ENCODE measurements at regions not wholly inside any gene's neighbourhood (a gene's known extent, or its start where the extent isn't known, plus 50 kb on each side); places are given as distances from the start of the nearest gene placed in this dataset.
"Not testable (repeated sequence)": the region's sequence is repeated elsewhere in the genome, so short reads cannot be mapped to it uniquely, and the experiment has no call there.

DNA sequence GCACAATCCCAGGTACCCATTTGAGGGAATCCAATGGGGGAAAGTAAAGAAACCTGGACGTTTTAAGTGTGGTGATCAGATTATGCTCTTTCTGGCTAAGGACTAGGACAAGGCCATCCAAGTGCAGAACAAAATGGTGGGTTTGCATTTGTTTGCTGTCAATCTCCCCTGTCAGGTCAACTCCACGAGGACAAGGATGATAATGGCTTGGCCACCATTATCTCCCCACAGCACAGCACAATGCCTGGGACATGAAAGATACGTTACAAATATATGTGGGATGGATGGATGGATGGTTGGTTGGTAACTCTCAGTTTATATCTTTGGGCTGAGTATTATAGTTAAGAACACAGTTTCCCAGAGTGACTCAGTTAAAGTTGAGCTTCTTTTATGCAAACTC, 526.9 kb downstream of the NPIPA7 start:
- intact Hi-C loops (cut with DNase I, micrococcal nuclease): no loop called here
- no peak for ATAC-seq
- no peak for DNase-seq

DNA sequence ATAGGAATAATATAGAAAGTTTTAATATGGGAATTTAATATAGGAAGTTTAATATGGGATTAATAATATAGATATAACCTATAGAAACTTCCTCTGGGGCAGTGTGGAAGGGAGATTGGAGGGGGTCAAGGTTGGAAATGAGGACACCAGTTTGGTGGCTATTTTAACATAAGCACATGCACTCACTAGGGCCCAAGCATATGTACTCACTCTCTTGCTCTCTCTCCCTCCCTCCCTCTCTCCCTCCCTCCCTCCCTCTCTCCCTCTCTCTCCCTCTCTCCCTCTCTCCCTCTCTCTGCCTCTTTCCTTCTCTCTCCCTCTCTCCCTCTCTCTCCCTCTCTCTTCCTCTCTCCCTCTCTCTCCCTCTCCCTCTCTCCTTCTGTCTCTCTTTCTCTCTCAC, 528.1 kb downstream of the NPIPA7 start:
- ATAC-seq (no peak), DNase-seq (no peak)
- intact Hi-C loops (cut with DNase I, micrococcal nuclease): no loop called here

DNA sequence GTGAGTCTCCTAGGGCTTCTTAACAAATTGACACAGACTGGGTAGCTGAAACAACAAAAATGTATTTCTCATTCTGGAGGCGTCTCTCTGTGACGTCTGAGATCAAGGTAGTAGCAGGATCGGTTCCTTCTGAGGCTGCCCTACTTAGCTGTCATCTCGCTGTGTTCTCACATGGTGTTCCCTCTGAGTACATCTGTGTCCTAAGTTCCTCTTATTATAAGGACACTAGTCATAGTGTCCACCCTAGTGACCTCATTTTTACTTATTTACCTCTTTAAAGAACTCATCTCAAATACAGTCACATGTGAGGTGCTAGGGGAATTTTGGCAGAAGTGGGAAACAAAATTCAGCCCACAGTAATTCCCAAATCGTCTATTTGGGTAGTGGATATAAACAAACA, 529.1 kb downstream of the NPIPA7 start:
- ATAC-seq (no peak), DNase-seq (no peak)
- intact Hi-C loops (cut with DNase I, micrococcal nuclease): no loop called here

DNA sequence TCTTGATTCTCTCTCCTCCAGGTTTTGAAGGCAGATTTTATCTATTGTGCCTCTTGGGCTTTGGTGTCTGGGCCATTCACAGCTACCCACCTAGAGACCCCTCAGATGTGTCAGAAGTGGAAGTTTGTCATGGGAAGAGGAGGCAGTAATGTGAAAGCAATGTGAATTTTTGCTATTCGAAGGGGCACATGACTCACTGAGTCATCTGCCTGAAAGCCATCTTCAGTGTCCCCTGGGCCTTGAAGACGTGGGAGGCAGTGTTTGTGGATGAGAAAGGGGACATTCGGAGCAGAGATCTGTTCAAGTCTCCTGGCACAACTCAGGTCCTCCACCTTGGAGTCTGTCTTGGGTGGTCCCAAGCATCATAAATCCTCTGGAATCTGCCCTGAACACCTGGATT, 530.2 kb downstream of the NPIPA7 start:
- intact Hi-C loops (cut with DNase I, micrococcal nuclease): no loop called here
- ATAC-seq (no peak), DNase-seq (no peak)

DNA sequence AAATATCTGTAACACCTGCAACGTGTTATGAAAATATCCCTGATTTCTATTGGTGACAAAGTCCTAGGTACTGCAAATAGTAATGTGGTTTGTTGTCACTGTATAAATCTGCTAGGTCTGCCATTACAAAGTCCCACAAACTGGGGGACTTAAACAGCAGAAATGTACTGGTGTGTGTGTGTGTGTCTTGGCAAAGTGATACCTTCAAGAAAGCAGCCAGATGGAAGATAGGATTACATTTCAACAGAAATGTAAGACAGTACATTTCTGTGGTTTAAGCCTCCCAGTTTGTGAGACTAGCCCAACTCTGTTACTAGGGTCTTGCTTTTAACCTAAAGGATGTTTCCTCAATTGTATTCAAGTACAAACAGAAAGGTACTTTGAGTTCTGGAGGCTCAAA, 531.7 kb downstream of the NPIPA7 start:
- ATAC-seq (no peak), DNase-seq (no peak)
- intact Hi-C loops (cut with DNase I, micrococcal nuclease): no loop called here

DNA sequence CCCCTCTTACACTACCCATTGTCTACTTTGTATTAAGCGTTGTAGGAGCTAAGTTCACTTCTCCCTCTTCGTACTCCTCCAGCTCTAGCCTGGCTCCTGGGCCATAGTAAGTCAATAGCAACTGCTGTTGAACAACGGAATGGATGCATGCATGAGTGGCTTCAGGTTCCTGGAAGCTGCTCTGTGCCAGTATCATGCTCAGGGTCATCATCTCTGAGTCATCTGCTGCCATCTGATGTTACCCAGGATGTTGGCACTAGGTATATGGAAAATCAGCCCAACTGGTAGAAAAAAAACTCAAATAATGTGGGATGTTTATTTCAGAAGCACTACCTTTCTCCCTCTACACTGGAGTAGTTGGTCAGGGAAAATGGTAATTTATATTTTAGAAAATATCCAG, 536.8 kb downstream of the NPIPA7 start:
- DNase-seq (no peak), ATAC-seq (no peak)

DNA sequence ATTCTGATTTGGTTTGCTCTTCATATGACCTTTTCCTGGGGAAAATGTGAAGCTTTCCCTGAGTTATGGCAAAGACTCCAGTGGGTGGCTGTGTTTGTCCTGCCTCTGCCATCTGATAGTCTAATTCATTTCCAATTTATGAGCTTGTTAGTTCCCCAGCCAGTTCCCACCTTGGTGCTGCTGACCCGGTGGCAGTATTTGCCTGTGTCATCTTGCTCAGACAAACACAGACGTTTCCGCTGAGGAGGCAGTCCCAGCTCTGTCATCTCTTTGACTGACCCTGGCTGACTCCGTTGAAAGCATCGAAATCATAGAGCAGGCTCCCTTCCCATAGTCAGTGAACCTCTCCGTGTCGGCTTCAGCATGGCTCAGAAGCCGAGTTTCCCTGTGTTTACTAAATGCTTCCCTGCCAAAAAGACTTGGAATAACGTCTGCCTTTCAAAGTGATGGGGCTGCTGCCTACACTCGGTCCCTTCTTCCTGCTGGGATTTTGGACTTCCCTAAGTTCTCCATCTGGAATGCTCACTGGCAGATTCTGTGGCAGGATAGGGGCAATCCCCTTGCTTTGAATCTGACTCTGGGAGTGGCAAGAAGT, 538.3 kb downstream of the NPIPA7 start:
- ATAC-seq: no peak
- intact Hi-C loops (cut with DNase I, micrococcal nuclease): no loop called here
- DNase-seq: no peak

More for the DNA sequence above, 536.8 kb downstream of the NPIPA7 start:
- intact Hi-C loops (cut with DNase I, micrococcal nuclease): no loop called here

DNA sequence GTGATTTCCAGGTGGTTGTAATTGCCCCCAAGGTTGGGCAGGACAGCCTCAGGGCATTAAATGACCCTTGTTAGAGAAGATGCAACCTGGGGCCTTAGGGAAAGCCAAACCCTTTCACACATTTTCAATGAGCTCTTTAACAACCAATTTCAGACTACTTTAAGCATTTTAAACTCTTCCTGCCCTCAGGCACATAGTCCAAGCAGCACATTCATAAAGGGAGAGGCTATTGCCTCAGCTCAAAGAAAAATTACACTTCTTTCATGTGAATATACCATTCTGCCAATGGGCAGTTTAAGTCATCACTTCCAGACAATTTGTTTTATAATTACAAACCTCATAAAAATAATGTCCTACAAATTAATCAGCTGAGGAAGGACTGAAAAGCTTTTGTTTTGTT, 544.5 kb downstream of the NPIPA7 start:
- ATAC-seq (no peak), DNase-seq (no peak)
- intact Hi-C loops (cut with DNase I, micrococcal nuclease): no loop called here

DNA sequence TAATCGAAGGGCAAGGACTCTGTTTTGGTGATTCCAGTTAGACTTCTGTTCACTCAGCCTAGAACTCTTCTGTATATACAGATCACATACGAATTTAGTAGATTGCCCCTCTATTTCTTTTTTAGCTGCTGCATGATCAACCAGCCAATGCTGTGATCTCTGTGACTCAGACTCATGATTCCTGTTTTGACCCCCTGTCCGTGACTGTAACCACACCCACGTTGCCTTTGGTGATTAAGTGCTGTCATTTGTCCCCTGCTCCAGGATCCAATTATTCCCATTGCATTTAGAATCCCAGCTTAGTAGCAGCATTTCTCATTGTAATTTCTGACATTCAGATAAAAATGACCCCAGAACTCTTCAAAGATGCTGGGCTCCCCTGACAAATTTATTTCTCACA, 545.7 kb downstream of the NPIPA7 start:
- no peak for ATAC-seq
- DNase-seq: no peak
- intact Hi-C loops (cut with DNase I, micrococcal nuclease): no loop called here

DNA sequence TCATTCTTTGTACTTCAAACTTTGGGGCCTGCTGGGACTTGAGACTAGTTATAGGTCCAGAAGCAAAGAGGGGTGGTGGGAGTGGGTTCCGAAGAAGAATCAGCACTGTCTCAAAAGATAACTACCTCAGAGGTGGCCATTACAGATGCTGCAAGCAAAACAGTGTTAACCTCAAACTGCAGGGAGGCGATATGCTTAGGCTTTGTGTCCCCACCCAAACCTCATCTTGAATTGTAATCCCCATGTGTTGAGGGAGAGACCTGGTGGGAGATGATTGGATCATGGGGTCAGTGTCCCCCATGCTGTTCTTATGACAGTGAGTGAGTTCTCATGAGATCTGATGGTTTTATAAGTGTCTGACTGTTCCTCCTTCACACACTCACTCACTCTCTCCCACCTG, 545.3 kb downstream of the XYLT1 start:
- DNase-seq: no peak
- intact Hi-C loops (cut with DNase I, micrococcal nuclease): no loop called here
- ATAC-seq: no peak

DNA sequence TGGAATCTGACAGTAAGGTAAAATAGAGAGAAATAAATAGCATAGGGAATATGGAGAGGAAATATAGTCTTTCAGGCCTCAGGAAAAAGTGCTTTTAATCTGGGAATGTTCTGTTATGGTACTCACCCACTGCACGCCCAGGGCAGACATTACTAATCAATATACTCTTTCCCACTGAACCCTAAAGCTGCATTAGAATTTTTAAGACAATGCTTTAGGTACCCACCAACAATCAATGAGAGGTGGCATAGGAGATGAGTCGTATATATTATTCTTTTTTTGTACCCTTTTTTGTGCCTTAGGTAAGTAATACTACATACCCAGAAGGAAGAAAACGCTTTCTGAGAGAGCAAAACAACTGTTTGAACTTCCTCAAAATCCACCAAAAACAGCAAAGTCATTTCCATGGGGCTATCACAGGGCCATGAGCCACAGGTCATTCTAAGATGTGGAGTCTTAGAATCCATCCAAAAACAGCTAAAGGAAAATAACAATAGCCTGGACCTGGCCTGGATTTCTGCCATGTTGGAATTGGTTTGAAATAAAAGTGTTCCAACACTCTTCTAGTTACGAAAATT, 542.1 kb downstream of the XYLT1 start:
- no peak for ATAC-seq
- no peak for DNase-seq
- intact Hi-C loops (cut with DNase I, micrococcal nuclease): no loop called here

DNA sequence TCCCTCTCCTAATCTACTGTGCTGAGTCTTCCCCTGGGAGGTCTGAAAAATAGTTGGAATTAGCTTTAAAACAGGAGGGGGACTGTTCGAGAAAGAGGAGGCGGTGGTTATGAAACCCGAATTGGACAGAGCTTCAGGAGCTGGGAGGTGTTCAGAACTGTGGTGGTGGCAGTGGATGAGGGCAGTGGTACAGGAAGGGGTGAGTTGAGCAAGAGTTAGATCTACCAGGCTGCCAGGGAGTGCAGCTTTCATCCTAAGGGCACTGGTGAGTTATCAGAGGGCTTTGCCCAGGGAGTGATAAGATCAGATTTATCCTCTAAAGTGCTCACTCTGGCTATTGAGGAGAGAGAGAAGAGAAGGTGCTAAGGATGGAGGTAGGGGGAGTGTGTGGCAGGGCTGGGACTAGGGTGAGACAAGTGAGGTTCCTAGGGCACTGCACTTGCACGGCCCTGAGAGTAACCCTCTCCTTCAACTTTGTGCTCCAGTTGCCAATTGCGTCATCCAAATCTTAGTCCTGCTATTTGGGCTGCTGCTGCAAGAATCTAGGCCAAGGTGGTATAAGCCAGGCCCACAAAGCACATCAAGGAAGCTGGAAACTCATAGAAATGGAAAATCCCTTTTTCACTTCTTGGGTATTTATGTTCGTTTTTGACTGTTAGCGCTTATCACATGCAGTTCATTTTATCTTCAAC, 540.3 kb downstream of the XYLT1 start:
- intact Hi-C loops (cut with DNase I, micrococcal nuclease): no loop called here
- ATAC-seq (no peak), DNase-seq (no peak)

GRCh38 chr16:16933861-16934260, 536.9 kb downstream of the XYLT1 start:
- ATAC-seq (no peak), DNase-seq (no peak)
- intact Hi-C loops (cut with DNase I, micrococcal nuclease): no loop called here

DNA sequence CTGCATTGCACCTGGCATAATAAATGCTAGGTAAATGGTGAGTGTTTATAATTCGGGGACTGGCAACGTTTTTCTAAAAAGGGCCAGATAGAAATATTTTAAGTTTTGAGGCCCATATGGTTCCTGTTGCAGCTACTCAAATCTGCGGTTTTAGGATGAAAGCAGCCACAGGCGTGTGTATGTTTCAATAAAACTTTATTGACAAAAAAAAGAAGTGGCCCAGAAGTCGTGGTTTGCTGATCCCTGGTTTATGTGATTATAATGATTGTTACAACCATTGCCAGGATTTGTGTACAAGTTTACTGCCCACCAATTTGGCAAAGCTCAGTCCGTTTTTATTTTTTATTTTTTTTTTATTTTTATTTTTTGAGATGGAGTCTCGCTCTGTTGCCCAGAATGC, 536.1 kb downstream of the XYLT1 start:
- DNase-seq: no peak
- intact Hi-C loops (cut with DNase I, micrococcal nuclease): no loop called here
- no peak for ATAC-seq

GRCh38 chr16:16935909-16936308, 534.9 kb downstream of the XYLT1 start:
- ATAC-seq; intact Hi-C loops (cut with DNase I, micrococcal nuclease); DNase-seq: not testable (repeated sequence)

GRCh38 chr16:16937576-16937975, 533.2 kb downstream of the XYLT1 start:
- intact Hi-C loops (cut with DNase I, micrococcal nuclease): no loop called here
- no peak for ATAC-seq
- no peak for DNase-seq

GRCh38 chr16:16938009-16938408, 532.8 kb downstream of the XYLT1 start:
- intact Hi-C loops (cut with DNase I, micrococcal nuclease): no loop called here
- DNase-seq (no peak), ATAC-seq (no peak)

DNA sequence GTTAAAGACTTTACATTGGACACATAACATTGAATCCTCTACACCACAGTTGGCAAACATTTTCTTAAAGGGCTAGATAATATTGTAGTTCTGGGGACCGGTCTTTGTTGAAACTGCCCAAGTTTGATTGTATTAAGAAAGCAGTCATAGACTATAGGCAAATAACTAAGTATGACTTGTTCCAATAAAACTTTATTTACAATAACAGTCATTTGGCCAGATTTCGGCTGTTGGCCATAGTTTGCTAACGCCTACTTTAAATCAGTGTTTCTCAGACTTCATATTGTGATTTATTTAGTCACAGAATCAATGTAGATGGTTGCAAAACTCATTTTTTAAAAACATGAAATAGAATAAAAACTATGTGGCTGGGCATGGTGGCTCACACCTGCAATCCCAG, 531.8 kb downstream of the XYLT1 start:
- no peak for DNase-seq
- intact Hi-C loops (cut with DNase I, micrococcal nuclease): no loop called here
- ATAC-seq: no peak

DNA sequence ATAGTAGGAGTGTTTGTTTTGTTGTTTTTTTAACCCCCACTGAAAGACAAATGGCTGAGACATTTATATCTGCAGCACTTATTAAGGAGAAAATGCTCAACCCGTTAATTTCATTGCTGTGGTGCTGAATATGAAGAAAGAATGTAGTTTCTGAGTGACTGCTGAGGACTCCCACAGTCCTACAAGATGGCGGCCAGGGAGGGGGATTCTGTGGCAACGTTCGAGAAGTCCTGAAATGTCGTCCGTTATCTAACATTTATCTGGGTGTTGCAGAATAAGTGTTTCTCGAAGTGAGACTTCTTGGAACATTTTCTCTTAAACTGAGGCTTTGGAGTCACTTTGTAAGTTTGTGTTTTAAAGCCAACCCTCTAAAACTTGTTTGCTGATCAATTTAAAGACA, 530.4 kb downstream of the XYLT1 start:
- ATAC-seq (no peak), DNase-seq (no peak)
- intact Hi-C loops (cut with DNase I, micrococcal nuclease): no loop called here

DNA sequence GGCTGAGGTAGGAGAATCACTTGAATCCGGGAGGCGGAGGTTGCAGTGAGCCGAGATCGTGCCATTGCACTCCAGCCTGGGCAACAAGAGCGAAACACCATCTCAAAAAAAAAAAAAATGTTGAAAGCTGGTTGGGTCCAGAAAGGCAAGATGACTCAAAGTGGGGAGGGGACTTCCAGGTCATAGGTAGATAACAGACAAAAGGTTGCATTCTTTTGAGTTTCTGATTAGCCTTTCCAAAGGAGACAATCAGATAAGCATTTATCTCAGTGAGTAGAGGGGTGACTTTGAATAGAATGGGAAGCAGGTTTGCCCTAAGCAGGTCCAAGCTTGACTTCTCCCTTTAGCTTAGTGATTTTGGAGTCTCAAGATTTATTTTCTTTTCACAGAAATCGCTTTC, 527.9 kb downstream of the XYLT1 start:
- DNase-seq; intact Hi-C loops (cut with DNase I, micrococcal nuclease); ATAC-seq: not testable (repeated sequence)

DNA sequence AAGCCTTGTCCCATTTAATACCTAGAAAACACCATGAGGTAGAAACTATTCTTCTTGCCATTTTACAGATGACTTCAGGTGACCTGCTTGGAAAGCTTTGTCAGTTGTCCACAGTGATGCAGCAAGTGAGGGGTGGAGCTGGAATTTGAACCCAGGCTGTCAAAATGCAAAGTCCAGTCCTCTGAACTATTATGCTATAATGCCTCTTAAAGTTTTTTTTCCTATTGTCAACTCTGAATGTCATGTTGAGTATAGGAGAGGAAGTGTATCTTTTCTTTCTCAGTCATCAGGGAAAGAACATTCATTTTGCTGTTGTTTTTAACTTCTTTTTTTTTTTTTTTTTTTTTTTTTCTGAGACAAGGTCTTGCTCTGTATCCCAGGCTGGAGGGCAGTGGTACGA, 525.6 kb downstream of the XYLT1 start:
- intact Hi-C loops (cut with DNase I, micrococcal nuclease): no loop called here
- DNase-seq (no peak), ATAC-seq (peak; percentile 92)

Measured in left colon (tissue), 2 donors.